SKM-1 (cell line): ENCODE measurements at regions not wholly inside any gene's neighbourhood (a gene's known extent, or its start where the extent isn't known, plus 50 kb on each side); places are given as distances from the start of the nearest gene placed in this dataset.
"Not testable (repeated sequence)": the region's sequence is repeated elsewhere in the genome, so short reads cannot be mapped to it uniquely, and the experiment has no call there.

Experiments
- DNase-seq: peaks from one replicate; lab custom pipeline; 2025; ENCODE audit not compliant: unreplicated experiment; lab: John Stamatoyannopoulos, UW

DNA sequence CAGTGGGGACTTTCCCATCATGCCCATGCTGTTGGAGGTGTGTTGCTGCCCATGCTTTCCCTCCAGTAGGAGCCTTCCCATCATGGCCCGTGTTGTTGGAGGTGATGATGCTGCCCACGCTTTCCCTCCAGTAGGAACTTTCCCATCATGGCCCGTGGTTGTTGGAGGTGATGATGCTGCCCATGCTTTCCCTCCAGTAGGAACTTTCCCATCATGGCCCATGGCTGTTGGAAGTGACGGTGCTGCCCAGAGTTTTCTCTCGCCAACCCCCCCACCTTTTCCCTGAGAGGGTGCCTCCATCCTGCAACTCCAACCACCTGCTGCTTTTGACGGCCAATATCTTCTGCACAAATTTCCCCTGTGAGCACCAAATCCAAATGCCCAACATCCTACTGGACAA is 205.7 kb downstream of the TOMM20 start:
- no peak for DNase-seq

- no peak for DNase-seq
These were observed 207.2 kb downstream of the TOMM20 start for GRCh38 chr1:234921266-234922062.

- no peak for DNase-seq
These were observed 207.8 kb downstream of the TOMM20 start for GRCh38 chr1:234920843-234921140.

DNA sequence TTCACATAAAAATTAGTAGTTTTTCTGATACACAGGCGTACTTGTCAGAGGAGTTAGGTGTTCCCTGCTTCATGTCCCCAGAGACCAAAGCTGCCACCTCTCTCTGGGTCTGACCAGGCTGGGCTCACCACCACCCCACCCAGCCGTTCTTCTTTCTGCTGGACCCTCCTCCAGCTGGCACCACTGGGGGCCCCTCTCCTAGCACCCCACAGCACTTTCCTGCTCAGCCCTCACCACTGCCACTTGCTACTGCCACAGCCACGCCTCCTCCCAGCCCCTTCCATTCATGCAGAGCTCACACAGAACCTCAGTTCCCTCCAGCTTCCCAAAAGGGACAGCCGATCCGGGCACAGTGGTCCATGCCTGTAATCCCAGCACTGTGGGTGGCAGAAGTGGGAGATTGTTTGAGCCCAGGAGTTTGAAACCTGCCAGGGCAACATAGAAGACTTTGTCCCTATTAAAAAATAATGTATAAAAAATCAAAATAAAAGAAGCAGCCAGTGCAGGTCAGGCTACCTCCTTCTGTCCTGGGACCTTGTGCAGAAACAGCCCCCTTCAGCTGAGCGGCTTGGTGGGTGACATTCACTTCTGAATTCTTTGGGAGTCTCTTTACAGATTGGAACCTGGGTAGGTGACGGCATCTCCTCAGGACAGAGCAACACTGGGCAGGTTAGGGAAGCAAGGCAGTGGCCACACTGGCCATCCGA is 208.3 kb downstream of the TOMM20 start:
- no peak for DNase-seq

DNA sequence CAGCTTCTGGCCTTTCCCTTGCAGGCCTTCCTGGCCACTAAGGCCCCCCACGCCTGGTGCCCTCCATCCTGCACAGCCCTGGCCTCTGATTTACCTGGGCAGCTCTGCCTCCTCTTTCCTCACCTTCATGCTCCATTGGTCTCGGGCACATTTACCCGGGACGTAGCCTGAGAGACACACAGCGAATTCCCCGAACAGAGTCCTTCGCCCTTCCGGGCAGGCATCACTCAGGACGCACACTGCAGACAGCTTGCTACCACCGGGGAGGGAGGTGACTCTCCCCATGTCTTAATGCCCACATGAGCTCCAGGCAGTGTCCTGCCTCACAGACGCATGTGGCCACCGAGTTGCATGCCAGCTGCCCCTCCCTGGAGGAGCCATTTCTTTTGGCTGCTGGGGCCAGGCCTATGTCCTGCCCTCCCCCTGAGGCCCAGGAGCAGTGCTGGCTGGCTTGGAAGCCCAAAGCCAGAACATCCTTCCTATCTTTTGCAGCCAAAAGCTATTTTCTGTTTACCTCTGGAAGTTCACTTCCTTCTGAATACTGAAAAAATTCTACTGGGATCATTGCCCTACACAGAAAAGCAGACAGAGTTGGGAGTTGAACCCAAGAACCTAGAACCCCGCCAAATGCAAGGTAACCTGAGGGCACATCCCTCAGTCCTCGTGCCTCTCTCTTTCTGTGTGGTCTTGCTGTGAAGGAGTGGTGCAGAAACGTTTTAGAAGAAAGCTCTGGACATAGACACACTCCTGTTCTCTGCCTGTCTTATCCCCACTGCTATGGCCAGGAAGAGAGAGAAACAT is 209.5 kb downstream of the TOMM20 start:
- no peak for DNase-seq

GRCh38 chr1:234918181-234918841 is 210.3 kb downstream of the TOMM20 start:
- no peak for DNase-seq

DNA sequence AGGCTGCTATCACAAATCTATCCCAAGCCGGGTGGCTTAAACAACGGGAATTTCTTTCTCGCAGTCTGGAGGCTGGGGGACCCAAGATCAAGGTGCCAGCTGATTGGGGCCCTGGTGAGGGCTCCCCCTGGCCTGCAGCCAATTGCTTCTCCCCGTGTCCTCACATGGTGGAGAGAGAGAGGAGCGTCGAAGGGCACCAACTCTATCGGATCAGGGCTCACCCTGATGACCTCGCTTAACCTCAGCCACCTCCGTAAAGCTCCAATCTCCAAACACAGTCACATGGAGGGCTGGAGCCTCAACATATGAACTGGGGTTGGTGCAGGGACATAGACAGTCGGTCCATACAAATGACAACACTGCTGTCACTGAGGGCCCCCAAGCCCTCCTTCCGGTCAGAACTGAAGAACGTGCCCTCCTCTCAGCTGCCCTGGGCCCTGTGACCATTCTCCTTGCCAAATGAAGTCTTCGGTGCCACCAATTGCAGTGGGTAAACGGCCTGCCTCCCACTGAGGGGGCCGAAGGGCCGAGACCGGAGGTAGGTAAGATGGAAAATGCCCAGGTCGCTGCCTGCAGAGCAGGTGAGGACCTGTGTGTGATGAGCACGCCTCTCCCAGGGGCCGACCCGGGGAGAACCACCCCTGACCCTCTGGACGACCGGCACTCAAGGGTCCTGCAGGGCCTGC is 211.0 kb downstream of the TOMM20 start:
- DNase-seq, result no peak

- DNase-seq, result no peak
These were observed 211.8 kb downstream of the TOMM20 start for GRCh38 chr1:234916840-234917239.

DNA sequence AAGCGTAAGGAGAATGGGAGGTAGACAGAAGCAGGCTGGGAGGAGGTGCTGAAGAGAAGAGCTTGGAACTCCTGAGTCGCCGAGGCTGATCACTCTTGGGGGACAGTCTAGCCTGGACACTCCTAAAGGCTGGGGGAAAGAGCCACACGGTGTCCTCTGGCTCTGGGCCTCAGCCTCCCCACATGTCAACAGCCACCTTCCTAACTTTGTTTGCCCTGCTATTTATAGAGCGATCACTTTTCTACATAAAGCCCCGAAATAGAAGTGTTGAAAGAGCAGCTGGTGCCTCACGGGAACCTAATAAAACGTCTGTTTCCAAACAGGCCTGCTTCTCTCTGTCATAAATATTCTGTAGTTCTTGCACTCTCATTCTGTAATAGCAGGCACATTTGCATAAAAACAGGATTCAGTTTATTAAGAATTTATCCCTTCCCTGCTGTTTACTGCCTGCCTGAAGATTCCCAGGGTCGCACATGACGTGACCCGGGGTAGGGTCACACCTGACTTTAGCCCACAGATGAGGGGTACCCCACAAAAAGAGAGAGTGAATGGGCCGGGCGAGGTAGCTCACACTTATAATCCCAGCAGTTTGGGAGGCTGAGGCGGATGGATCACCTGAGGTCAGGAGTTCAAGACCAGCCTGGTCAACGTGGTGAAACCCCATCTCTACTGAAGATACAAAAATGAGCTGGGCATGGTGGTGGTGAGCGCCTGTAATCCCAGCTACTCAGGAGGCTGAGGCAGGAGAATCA is 212.5 kb downstream of the TOMM20 start:
- DNase-seq, result no peak

DNA sequence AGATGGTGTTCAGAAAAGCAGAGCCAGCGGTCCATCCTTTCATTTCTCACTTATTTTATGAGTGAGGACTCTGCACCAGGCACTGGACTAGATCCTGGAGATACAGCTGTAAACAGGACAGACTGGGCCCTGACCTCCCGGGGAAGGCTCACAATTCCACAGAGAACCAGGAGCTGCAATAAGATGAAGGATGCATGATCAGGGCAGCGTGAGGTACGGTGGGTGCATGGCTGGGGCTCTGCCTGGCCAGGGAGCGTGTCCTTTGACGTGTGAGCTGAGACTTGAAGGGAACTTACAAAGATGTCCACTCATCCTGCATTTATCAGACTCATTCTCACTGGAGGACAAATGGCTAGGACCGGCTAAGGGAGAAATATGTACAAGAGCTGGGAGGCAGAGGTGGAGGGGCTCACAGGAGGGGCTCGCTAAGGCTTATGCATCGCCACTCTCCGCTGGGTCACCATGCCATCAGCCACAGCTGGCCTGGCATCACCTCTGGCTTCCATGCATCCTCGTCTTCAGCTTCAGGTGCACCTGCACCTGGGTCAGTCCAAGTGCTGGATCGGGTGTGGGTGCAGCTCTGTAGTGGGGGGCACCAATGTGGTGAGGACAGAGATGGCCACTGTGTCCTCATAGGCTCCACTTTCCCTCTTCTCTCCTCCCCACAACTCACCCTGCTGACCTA is 213.9 kb downstream of the TOMM20 start:
- no peak for DNase-seq

DNA sequence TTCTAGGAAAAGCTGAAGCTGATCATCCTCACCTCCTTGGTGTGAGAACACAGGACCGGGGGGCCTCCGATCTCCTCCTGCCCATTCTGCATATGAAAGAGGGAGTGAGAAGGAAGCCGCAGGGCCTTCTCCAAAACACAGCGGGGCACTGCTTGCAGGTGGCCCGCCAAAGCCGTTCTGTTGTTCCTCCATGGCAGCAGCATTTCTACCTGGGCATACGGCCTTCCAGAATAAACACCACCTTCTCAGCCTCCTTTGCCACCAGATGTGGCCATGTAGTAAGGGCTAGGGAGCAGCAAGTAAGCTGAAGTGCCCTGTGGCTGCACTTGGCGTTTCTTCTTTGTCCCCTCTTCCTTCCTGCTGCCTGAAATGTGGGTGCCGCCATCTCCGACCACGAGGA is 214.9 kb downstream of the TOMM20 start:
- no peak for DNase-seq

DNA sequence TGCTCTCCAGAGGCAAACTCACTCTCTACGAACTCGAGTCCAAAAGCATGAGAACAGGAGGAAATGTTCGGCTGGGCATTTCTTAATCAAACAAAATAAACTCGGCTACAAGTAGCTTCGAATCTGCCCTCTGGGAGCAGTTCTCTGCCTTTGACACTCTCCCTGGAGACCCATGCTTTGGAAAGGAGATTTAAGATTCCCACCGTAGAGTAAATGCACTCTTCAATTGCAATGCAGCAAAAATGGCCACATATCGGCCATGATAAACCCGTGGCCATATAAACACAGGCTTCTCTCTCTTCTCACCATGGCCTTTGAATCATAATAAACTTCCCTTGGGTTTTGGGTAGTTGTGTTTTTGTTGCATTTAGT is 215.4 kb downstream of the TOMM20 start:
- no peak for DNase-seq

GRCh38 chr1:234912548-234913277 is 215.9 kb downstream of the TOMM20 start:
- DNase-seq, result no peak

DNA sequence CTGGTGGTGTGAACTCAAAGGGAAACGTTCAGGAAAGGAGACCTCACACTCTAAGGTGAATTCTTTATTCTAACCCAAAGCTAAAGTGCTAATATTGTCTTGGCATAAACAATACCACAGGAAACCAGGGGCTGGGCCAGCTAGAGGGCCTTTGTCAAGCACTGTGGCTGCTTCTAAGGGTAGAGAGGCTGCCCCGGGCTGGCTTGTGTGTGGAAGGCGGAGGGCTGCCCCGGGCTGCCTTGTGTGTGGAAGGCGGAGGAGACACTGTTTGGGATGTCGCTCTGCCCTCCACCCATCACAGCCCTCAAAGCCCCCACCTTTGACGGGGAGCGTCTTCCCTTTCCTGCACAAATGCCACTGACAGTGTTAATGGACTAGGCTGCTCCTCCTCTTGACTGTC is 216.8 kb downstream of the TOMM20 start:
- DNase-seq, result no peak

- not testable (repeated sequence) for DNase-seq
These were observed 217.5 kb downstream of the TOMM20 start for GRCh38 chr1:234911136-234911535.

- DNase-seq, result no peak
These were observed 218.8 kb downstream of the TOMM20 start for GRCh38 chr1:234909851-234910250.

- no peak for DNase-seq
These were observed 219.3 kb downstream of the TOMM20 start for GRCh38 chr1:234909307-234909810.

DNA sequence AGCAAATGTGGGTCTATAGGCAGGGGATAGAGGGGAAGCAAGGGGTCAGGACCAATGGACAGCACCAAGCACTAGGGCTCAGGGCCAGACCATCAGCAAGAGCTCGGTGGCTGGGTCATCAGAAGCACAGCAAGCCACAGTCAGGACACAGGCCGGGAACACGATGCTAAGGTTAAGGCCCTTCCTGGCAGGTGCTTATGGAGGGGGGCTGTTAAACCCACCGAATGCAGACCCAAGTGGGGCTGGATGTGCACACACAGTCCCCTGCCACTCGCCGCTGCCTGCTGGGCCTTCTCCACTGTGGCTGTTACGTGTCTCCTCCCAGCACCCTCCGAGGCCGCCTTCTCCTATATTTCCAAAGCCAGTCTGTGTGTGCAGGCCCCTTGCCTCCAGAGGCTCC is 220.1 kb downstream of the TOMM20 start:
- no peak for DNase-seq

- no peak for DNase-seq
These were observed 220.7 kb downstream of the TOMM20 start for GRCh38 chr1:234907940-234908405.
